H9 (cell line): ENCODE measurements at regions not wholly inside any gene's neighbourhood (a gene's known extent, or its start where the extent isn't known, plus 50 kb on each side); places are given as distances from the start of the nearest gene placed in this dataset.

ENCODE experiments used
- DNase-seq: peaks from one replicate; pipeline ENCODE4 v3.0.0-alpha.2; 2017
- H2AFZ ChIP-seq: one replicate; pipeline ENCODE4 v1.6.1; 2013; ENCODE audit warnings: mild to moderate bottlenecking, low read length, control low read depth, moderate library complexity
- H2AK5ac ChIP-seq: 2 replicates; pipeline ENCODE4 v1.6.1; 2013; ENCODE audit warnings: low read length, control low read depth, mixed read lengths; ENCODE audit not compliant: insufficient read length
- H2BK120ac ChIP-seq: one replicate; pipeline ENCODE4 v1.6.1; 2013; ENCODE audit warnings: low read depth, mild to moderate bottlenecking, low read length, control low read depth, inconsistent platforms; ENCODE audit not compliant: poor library complexity, severe bottlenecking
- H2BK12ac ChIP-seq: 2 replicates; pipeline ENCODE4 v1.6.1; 2013; ENCODE audit warnings: low read length, control low read depth, mixed read lengths, low read depth; ENCODE audit not compliant: insufficient read length
- H2BK15ac ChIP-seq: 2 replicates; pipeline ENCODE4 v1.6.1; 2013; ENCODE audit warnings: low read depth, low read length, control low read depth
- H2BK20ac ChIP-seq: one replicate; pipeline ENCODE4 v1.6.1; 2013; ENCODE audit warnings: low read depth, mild to moderate bottlenecking, low read length, control low read depth, inconsistent platforms; ENCODE audit not compliant: poor library complexity, severe bottlenecking
- H2BK5ac ChIP-seq: 2 replicates; pipeline ENCODE4 v1.6.1; 2013; ENCODE audit warnings: low read length, control low read depth, mixed read lengths; ENCODE audit not compliant: insufficient read length
- H3K14ac ChIP-seq: 2 replicates; pipeline ENCODE4 v1.6.1; 2013; ENCODE audit warnings: low read length, control low read depth; ENCODE audit not compliant: insufficient read depth
- H3K18ac ChIP-seq: 2 replicates; pipeline ENCODE4 v1.6.1; 2013; ENCODE audit warnings: low read depth, mild to moderate bottlenecking, mixed read lengths, low read length, control low read depth; ENCODE audit not compliant: insufficient read length
- H3K23ac ChIP-seq: 2 replicates; pipeline ENCODE4 v1.6.1; 2013; ENCODE audit warnings: low read length, control low read depth, mixed read lengths, low read depth; ENCODE audit not compliant: insufficient read length
- H3K23me2 ChIP-seq: 2 replicates; pipeline ENCODE4 v1.6.1; 2013; ENCODE audit warnings: low read depth, mild to moderate bottlenecking, mixed read lengths, low read length, control low read depth; ENCODE audit not compliant: insufficient read length, poor library complexity, severe bottlenecking
- H3K27ac ChIP-seq: 2 replicates; pipeline ENCODE4 v1.5.1; 2013; ENCODE audit warnings: low read length, control low read depth, mixed read lengths, low read depth; ENCODE audit not compliant: insufficient read length
- H3K27me3 ChIP-seq: 2 replicates; pipeline ENCODE4 v1.6.1; 2013; ENCODE audit warnings: low read length, control low read depth, inconsistent platforms; ENCODE audit not compliant: insufficient read depth
- H3K4ac ChIP-seq: 2 replicates; pipeline ENCODE4 v1.6.1; 2013; ENCODE audit warnings: low read depth, mild to moderate bottlenecking, control low read depth, inconsistent platforms, low read length, moderate library complexity
- H3K4me1 ChIP-seq: 2 replicates; pipeline ENCODE4 v1.6.1; 2013; ENCODE audit warnings: low read length, control low read depth, inconsistent platforms; ENCODE audit not compliant: insufficient read depth
- H3K4me2 ChIP-seq: 2 replicates; pipeline ENCODE4 v1.6.1; 2013; ENCODE audit warnings: low read length, control low read depth, mixed read lengths; ENCODE audit not compliant: insufficient read length, insufficient read depth
- H3K56ac ChIP-seq: 2 replicates; pipeline ENCODE4 v1.6.1; 2013; ENCODE audit warnings: low read depth, mild to moderate bottlenecking, mixed read lengths, low read length, control low read depth; ENCODE audit not compliant: insufficient read length
- H3K79me1 ChIP-seq: 2 replicates; pipeline ENCODE4 v1.6.1; 2013; ENCODE audit warnings: low read depth, mild to moderate bottlenecking, moderate library complexity, low read length, control low read depth, inconsistent platforms; ENCODE audit not compliant: insufficient read depth, poor library complexity, severe bottlenecking
- H3K79me2 ChIP-seq: 2 replicates; pipeline ENCODE4 v1.6.1; 2013; ENCODE audit warnings: low read length, control low read depth, inconsistent platforms; ENCODE audit not compliant: insufficient read depth
- H3K9ac ChIP-seq: 2 replicates; pipeline ENCODE4 v1.6.1; 2013; ENCODE audit warnings: low read length, control low read depth, mixed read lengths; ENCODE audit not compliant: insufficient read length; ENCODE audit errors: extremely low read depth
- H3K9me3 ChIP-seq: one replicate; pipeline ENCODE4 v1.6.1; 2013; ENCODE audit warnings: low read depth, low read length, inconsistent platforms; ENCODE audit not compliant: control insufficient read depth
- H3T11ph ChIP-seq: one replicate; pipeline ENCODE4 v1.6.1; 2013; ENCODE audit warnings: mild to moderate bottlenecking, low read length, control low read depth, inconsistent platforms
- H4K20me1 ChIP-seq: one replicate; pipeline ENCODE4 v1.6.1; 2013; ENCODE audit not compliant: control insufficient read depth, insufficient read length, insufficient read depth
- H4K5ac ChIP-seq: 2 replicates; pipeline ENCODE4 v1.6.1; 2013; ENCODE audit warnings: low read depth, mild to moderate bottlenecking, mixed read lengths, low read length, control low read depth; ENCODE audit not compliant: insufficient read length
- H4K8ac ChIP-seq: replicated peaks from 2 replicates; pipeline ENCODE4 v1.6.1; 2013; ENCODE audit warnings: low read length, control low read depth, mixed read lengths, low read depth; ENCODE audit not compliant: insufficient read length
- H4K91ac ChIP-seq: 2 replicates; pipeline ENCODE4 v1.6.1; 2013; ENCODE audit warnings: low read depth, mild to moderate bottlenecking, moderate library complexity, mixed read lengths, low read length, control low read depth; ENCODE audit not compliant: insufficient read length
- H3K27ac Mint-ChIP-seq, 3 experiments: 2 replicates in 2 of 3; 3 replicates in 1 of 3; pipeline ENCODE4 v1.8.0; 2020 to 2021; ENCODE audit warnings: mixed read lengths in 3 of 3, mild to moderate bottlenecking in 1 of 3, moderate library complexity in 1 of 3
- H3K27me3 Mint-ChIP-seq: 2 replicates; pipeline ENCODE4 v1.8.0; 2021; ENCODE audit warnings: low read depth, mild to moderate bottlenecking, moderate library complexity, mixed read lengths
- H3K36me3 Mint-ChIP-seq, 3 experiments: 2 replicates in 2 of 3; 3 replicates in 1 of 3; pipeline ENCODE4 v1.8.0; 2020 to 2021; ENCODE audit warnings: low read depth in 3 of 3, mixed read lengths in 3 of 3; ENCODE audit not compliant: insufficient read depth in 1 of 3
- H3K4me1 Mint-ChIP-seq, 2 experiments: 2 replicates each; pipeline ENCODE4 v1.8.0; 2020; ENCODE audit warnings: mixed read lengths in 2 of 2
- H3K4me3 Mint-ChIP-seq, 2 experiments: 2 replicates in 1 of 2; 3 replicates in 1 of 2; pipeline ENCODE4 v1.8.0; 2020 to 2021; ENCODE audit warnings: mild to moderate bottlenecking in 2 of 2, mixed read lengths in 2 of 2, moderate library complexity in 1 of 2
- H3K9me3 Mint-ChIP-seq, 2 experiments: 2 replicates in 1 of 2; 3 replicates in 1 of 2; pipeline ENCODE4 v1.8.0; 2020; ENCODE audit warnings: mild to moderate bottlenecking in 2 of 2, mixed read lengths in 2 of 2, moderate library complexity in 1 of 2
- WGBS: extraction: QIAGEN DNeasy Blood & Tissue Kit; methylation state at CpG from one replicate; pipeline ENCODE4 v1.1.7; 2013; ENCODE audit warnings: missing lambda C conversion rate, low lambda C conversion rate, mixed read lengths; ENCODE audit not compliant: insufficient read length; ENCODE audit errors: extremely low coverage; 5-methylcytosine and 5-hydroxymethylcytosine counted together
- TF ChIP-seq, protein P1 (sequence below): fragments of 200-600 bp; sonication (generic); conservative IDR thresholded peaks from 3 replicates; pipeline ENCODE4 v1.8.0; 2021; ENCODE audit warnings: antibody characterized with exemption, mild to moderate bottlenecking

DNA sequence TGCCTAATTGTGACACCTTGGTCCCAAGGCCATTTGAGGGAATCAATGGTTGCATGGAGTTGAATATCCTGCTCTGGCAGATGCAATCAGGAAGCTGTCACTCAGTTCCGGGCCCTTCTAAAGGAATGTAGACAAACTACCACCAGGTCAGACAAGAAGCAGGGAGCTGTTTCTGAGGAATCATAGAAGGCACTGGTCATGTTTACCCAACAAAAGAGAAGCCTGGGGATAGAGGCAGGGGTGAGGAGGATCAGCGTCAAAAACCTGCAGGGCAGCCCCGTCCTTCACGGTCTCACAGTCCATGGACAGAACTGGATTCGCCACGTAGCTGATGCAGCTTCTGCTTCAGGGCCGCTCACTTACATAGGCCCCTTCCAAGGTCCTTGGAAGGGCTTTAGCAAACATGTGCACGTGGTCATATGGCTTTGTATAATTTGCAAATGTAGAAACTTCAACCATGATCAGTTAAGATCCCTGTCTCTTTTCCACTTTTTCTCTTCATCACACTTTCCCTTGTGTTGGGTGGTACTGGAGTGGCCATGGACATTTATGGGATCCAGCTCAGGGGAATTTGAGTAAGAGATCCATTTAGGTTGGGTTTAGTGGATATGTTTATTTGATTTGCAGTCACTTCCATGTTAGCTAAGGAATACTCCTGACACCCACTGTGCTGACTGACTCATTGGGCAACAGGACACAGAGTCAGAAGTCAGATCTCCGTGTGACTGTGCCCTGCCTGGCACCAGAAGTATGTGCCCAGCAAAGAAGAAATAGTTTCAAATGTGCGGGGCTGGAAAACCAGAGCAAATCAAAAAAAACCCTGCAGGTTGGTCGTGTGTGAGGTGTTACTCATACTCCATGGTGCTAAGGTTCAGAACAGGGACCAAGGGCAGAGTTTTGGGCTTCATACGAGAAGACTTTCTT, 60.0 kb upstream of the ZFAND3 start:
- Histone ChIP-seq H3K27me3 (peaks cover 92% of the 10 kb centered on the region), H3K4me2 (no peak overlapping the region), H3K4me1 (no peaks in the 10 kb centered on the region), H4K20me1 (no peaks in the 10 kb centered on the region), H3K9me3 (no peaks in the 10 kb centered on the region), H2BK15ac (no peak overlapping the region), H4K5ac (no peak overlapping the region), H3K23ac (no peak overlapping the region), H3K4ac (no peak overlapping the region), H3K18ac (no peak overlapping the region), H2BK20ac (no peak overlapping the region), H3K56ac (no peak overlapping the region), H3K9ac (no peak overlapping the region), H3K27ac (no peak overlapping the region), H2BK5ac (no peak overlapping the region), H4K91ac (no peak overlapping the region), H3K23me2 (no peaks in the 10 kb centered on the region), H2BK120ac (no peak overlapping the region), H3K14ac (no peak overlapping the region), H3K79me1 (no peaks in the 10 kb centered on the region), H2AFZ (no peak overlapping the region), H2BK12ac (no peak overlapping the region), H3T11ph (no peak overlapping the region), H2AK5ac (no peak overlapping the region), H4K8ac (no peak overlapping the region), H3K79me2 (no peaks in the 10 kb centered on the region)
- peaks cover 100% of the 10 kb centered on the region for H3K27me3 Mint-ChIP-seq
- DNase-seq = no peak
- no peaks in the 10 kb centered on the region for H3K36me3 Mint-ChIP-seq
- TF ChIP-seq, protein P1, sequence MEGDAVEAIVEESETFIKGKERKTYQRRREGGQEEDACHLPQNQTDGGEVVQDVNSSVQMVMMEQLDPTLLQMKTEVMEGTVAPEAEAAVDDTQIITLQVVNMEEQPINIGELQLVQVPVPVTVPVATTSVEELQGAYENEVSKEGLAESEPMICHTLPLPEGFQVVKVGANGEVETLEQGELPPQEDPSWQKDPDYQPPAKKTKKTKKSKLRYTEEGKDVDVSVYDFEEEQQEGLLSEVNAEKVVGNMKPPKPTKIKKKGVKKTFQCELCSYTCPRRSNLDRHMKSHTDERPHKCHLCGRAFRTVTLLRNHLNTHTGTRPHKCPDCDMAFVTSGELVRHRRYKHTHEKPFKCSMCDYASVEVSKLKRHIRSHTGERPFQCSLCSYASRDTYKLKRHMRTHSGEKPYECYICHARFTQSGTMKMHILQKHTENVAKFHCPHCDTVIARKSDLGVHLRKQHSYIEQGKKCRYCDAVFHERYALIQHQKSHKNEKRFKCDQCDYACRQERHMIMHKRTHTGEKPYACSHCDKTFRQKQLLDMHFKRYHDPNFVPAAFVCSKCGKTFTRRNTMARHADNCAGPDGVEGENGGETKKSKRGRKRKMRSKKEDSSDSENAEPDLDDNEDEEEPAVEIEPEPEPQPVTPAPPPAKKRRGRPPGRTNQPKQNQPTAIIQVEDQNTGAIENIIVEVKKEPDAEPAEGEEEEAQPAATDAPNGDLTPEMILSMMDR = no peak
- WGBS = no CpG with 5 or more reads among the region's 12 CpGs
- H3K27ac Mint-ChIP-seq = no peak overlapping the region
- H3K4me3 Mint-ChIP-seq = no peak overlapping the region
- H3K4me1 Mint-ChIP-seq = peaks cover 5 to 8% of the 10 kb centered on the region in 2 experiments
- no peaks in the 10 kb centered on the region for H3K9me3 Mint-ChIP-seq
